ENCODE measurements at regions not wholly inside any gene's neighbourhood (a gene's known extent, or its start where the extent isn't known, plus 50 kb on each side); places are given as distances from the start of the nearest gene placed in this dataset.

- TF ChIP-seq PKNOX1 (IDR thresholded peaks at IDR 0.05) (no peak), ZZZ3 (IDR thresholded peaks at IDR 0.05; ENCODE audit: control insufficient read depth, insufficient read length, low read depth) (no peak)
Observed at GRCh38 chr6:138601128-138601527, 101.8 kb upstream of the NHSL1 start.

Data from GM12878 (cell line).